HepG2 (cell line): ENCODE measurements at regions not wholly inside any gene's neighbourhood (a gene's known extent, or its start where the extent isn't known, plus 50 kb on each side); places are given as distances from the start of the nearest gene placed in this dataset.

ENCODE experiments used
- CTCF ChIP-seq: sonication (generic); formaldehyde crosslinking; IDR thresholded peaks from 2 replicates; pipeline ENCODE4 v1.5.0; 2020; ENCODE audit warnings: mild to moderate bottlenecking, missing genetic modification reagents, moderate library complexity
- POLR2AphosphoS2 ChIP-seq: IDR thresholded peaks from 2 replicates; pipeline ENCODE4 v1.6.1; 2011; ENCODE audit warnings: low read depth, low read length, improper control_type of control experiment
- SALL2 ChIP-seq: sonication (generic); formaldehyde crosslinking; IDR thresholded peaks from 2 replicates; pipeline ENCODE4 v1.8.1; 2023; ENCODE audit warnings: mild to moderate bottlenecking, missing genetic modification reagents, inconsistent platforms
- SP140L ChIP-seq: sonication (generic); formaldehyde crosslinking; IDR thresholded peaks from 2 replicates; pipeline ENCODE4 v1.4.0; 2020; ENCODE audit warnings: missing genetic modification reagents, borderline replicate concordance
- ZC3H4 ChIP-seq: sonication (generic); formaldehyde crosslinking; IDR thresholded peaks from 2 replicates; pipeline ENCODE4 v1.4.0; 2020; ENCODE audit warnings: missing genetic modification reagents, borderline replicate concordance
- ZFP62 ChIP-seq: sonication (generic); formaldehyde crosslinking; IDR thresholded peaks from 2 replicates; pipeline ENCODE4 v1.4.0; 2020; ENCODE audit warnings: missing genetic modification reagents
- ZKSCAN1 ChIP-seq: fragments of 150-350 bp; IDR thresholded peaks from 2 replicates; pipeline ENCODE4 v1.6.1; 2014; ENCODE audit warnings: low read length
- TF ChIP-seq, protein P1 (sequence below): sonication (generic); formaldehyde crosslinking; IDR thresholded peaks from 2 replicates; pipeline ENCODE4 v1.8.0; 2022; ENCODE audit warnings: missing genetic modification reagents, mild to moderate bottlenecking, borderline replicate concordance
- TF ChIP-seq, protein P2 (sequence below): sonication (generic); formaldehyde crosslinking; IDR thresholded peaks from 2 replicates; pipeline ENCODE4 v1.4.0; 2020; ENCODE audit warnings: missing genetic modification reagents
- TF ChIP-seq, protein P3 (sequence below): sonication (generic); formaldehyde crosslinking; IDR thresholded peaks from 2 replicates; pipeline ENCODE4 v1.5.0; 2020; ENCODE audit warnings: missing genetic modification reagents, mild to moderate bottlenecking, borderline replicate concordance
- TF ChIP-seq, protein P4 (sequence below): IDR thresholded peaks from 2 replicates; pipeline ENCODE4 v1.6.1; 2012; ENCODE audit warnings: low read length, improper control_type of control experiment

GRCh38 chr18:10060841-10061240, 147.0 kb downstream of the VAPA start:
- no peak for TF ChIP-seq CTCF
- TF ChIP-seq, protein P1, sequence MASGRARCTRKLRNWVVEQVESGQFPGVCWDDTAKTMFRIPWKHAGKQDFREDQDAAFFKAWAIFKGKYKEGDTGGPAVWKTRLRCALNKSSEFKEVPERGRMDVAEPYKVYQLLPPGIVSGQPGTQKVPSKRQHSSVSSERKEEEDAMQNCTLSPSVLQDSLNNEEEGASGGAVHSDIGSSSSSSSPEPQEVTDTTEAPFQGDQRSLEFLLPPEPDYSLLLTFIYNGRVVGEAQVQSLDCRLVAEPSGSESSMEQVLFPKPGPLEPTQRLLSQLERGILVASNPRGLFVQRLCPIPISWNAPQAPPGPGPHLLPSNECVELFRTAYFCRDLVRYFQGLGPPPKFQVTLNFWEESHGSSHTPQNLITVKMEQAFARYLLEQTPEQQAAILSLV (CRISPR knock-in tag): no peak
- no peak for TF ChIP-seq POLR2AphosphoS2
- TF ChIP-seq SP140L (CRISPR knock-in tag): no peak
- TF ChIP-seq, protein P2, sequence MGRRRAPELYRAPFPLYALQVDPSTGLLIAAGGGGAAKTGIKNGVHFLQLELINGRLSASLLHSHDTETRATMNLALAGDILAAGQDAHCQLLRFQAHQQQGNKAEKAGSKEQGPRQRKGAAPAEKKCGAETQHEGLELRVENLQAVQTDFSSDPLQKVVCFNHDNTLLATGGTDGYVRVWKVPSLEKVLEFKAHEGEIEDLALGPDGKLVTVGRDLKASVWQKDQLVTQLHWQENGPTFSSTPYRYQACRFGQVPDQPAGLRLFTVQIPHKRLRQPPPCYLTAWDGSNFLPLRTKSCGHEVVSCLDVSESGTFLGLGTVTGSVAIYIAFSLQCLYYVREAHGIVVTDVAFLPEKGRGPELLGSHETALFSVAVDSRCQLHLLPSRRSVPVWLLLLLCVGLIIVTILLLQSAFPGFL (CRISPR knock-in tag): no peak
- TF ChIP-seq ZFP62 (CRISPR knock-in tag): no peak
- TF ChIP-seq, protein P3, sequence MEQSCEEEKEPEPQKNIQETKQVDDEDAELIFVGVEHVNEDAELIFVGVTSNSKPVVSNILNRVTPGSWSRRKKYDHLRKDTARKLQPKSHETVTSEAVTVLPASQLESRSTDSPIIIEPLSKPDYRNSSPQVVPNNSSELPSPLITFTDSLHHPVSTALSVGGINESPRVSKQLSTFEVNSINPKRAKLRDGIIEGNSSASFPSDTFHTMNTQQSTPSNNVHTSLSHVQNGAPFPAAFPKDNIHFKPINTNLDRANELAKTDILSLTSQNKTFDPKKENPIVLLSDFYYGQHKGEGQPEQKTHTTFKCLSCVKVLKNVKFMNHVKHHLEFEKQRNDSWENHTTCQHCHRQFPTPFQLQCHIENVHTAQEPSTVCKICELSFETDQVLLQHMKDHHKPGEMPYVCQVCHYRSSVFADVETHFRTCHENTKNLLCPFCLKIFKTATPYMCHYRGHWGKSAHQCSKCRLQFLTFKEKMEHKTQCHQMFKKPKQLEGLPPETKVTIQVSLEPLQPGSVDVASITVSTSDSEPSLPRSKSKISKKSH: no peak
- TF ChIP-seq ZC3H4 (CRISPR knock-in tag): no peak
- no peak for TF ChIP-seq ZKSCAN1
- TF ChIP-seq, protein P4, sequence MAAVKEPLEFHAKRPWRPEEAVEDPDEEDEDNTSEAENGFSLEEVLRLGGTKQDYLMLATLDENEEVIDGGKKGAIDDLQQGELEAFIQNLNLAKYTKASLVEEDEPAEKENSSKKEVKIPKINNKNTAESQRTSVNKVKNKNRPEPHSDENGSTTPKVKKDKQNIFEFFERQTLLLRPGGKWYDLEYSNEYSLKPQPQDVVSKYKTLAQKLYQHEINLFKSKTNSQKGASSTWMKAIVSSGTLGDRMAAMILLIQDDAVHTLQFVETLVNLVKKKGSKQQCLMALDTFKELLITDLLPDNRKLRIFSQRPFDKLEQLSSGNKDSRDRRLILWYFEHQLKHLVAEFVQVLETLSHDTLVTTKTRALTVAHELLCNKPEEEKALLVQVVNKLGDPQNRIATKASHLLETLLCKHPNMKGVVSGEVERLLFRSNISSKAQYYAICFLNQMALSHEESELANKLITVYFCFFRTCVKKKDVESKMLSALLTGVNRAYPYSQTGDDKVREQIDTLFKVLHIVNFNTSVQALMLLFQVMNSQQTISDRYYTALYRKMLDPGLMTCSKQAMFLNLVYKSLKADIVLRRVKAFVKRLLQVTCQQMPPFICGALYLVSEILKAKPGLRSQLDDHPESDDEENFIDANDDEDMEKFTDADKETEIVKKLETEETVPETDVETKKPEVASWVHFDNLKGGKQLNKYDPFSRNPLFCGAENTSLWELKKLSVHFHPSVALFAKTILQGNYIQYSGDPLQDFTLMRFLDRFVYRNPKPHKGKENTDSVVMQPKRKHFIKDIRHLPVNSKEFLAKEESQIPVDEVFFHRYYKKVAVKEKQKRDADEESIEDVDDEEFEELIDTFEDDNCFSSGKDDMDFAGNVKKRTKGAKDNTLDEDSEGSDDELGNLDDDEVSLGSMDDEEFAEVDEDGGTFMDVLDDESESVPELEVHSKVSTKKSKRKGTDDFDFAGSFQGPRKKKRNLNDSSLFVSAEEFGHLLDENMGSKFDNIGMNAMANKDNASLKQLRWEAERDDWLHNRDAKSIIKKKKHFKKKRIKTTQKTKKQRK: no peak
- TF ChIP-seq SALL2 (CRISPR knock-in tag): no peak
